ENCODE measurements at regions not wholly inside any gene's neighbourhood (a gene's known extent, or its start where the extent isn't known, plus 50 kb on each side); places are given as distances from the start of the nearest gene placed in this dataset.

DNA sequence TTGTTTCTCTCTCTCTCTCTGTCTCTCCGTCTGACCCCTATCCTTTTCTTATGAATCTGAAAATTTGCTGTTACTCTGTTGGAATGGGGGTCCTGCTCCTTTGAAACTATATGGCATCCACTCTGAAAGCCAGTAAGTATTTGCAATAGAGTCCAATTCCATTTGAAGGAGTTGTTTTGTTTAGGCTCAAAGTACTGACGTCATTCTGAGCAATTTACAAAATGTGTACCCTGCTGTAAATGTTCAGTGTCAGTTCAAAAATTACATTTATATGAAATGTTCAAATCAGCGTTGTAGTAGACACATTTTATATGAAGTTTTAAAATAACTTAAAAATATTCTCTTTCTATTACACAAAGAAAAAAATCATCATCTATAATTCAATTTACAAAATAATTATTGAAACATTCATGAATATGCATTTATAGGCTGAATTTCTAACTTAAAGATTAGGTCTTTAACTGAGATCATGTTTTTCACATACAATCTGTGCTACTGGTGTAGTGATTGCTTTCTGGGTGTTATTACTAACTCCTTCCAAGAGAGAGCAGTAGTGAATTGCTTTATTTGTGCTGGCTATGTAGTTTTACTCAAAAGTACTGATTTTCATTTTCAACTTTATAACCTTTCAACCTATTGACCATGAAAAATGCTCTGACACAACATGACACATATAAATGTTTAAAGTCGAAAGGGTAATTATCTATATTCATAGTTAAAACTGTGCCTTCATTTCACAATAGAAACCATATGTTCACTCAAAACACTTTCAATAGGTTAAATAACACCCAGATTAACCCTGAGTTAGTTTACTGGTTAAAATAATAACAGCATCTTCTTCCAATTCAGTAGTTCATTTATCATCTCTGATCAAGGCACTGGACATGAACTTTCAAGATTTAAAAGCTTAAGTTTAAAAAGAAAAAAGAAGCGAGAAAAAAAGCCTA lies 253.1 kb upstream of the ADGRL4 start:
- TF ChIP-seq EZH2 (IDR thresholded peaks at IDR 0.05) (no peak), POLR2AphosphoS5 (IDR thresholded peaks at IDR 0.05; ENCODE audit: borderline replicate concordance, low read depth, low read length) (no peak)

Data from SK-N-MC (cell line).